ENCODE measurements at regions not wholly inside any gene's neighbourhood (a gene's known extent, or its start where the extent isn't known, plus 50 kb on each side); places are given as distances from the start of the nearest gene placed in this dataset.

DNA sequence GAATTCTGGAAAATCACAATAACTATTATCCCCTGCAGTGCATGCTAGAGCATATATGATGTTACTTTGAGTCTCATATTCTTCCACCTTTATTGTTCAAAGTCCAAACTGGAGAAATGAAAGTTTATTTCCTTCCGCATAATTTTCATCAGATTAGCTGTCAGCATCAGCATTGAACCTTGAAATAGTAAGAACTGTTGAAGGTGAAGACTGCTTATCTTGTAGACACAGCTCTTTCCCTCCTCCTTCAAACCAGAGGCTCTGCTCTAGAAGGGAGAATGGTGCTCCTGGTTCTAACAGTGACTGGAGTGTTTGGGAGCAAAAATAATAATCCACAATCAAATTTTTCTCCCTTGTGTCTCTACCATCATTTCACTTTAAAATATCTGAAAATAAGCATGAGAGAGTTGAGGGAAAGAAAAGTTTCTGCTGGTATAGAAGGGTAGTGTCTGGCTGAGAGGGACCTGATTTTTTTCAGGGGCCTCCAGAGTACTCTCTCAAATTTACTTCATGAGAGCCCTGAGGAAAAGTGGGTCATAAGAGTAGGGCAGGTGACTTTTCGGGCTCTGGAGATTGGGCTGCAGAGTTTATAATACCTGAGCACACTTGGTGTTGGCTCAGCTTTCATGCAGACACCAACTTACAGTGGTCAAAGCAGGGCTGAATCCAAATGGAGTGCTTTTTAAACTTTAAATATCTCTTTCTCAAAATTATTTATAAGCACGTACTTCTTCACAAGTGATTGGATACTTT, 170.4 kb downstream of the ZDHHC21 start (continued):
- no peak for TF ChIP-seq RFX7 (CRISPR knock-in tag; IDR thresholded peaks at IDR 0.05)
- TF ChIP-seq ATF2 (CRISPR knock-in tag; IDR thresholded peaks at IDR 0.05), result no peak
- no peak for TF ChIP-seq ZZZ3 (IDR thresholded peaks at IDR 0.05)
- no peak for TF ChIP-seq FOS (IDR thresholded peaks at IDR 0.05; ENCODE audit: extremely low read depth, insufficient read length)
- TF ChIP-seq, protein P1, sequence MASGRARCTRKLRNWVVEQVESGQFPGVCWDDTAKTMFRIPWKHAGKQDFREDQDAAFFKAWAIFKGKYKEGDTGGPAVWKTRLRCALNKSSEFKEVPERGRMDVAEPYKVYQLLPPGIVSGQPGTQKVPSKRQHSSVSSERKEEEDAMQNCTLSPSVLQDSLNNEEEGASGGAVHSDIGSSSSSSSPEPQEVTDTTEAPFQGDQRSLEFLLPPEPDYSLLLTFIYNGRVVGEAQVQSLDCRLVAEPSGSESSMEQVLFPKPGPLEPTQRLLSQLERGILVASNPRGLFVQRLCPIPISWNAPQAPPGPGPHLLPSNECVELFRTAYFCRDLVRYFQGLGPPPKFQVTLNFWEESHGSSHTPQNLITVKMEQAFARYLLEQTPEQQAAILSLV (tag; IDR thresholded peaks at IDR 0.05), result no peak
- TF ChIP-seq HEY1 (CRISPR knock-in tag; IDR thresholded peaks at IDR 0.05; ENCODE audit: borderline replicate concordance), result no peak
- no peak for TF ChIP-seq U2AF1 (optimal IDR thresholded peaks at IDR 0.05; ENCODE audit: low read depth, low read length)
- no peak for TF ChIP-seq MCM7 (IDR thresholded peaks at IDR 0.05)
- no peak for TF ChIP-seq ZNF217 (CRISPR knock-in tag; IDR thresholded peaks at IDR 0.05)
- TF ChIP-seq FIP1L1 (IDR thresholded peaks at IDR 0.05; ENCODE audit: low read depth, low read length, poor library complexity, severe bottlenecking), result no peak
- no peak for TF ChIP-seq CCAR2 (IDR thresholded peaks at IDR 0.05; ENCODE audit: low read depth, low read length)
- TF ChIP-seq ZNF174 (CRISPR knock-in tag; IDR thresholded peaks at IDR 0.05), result no peak
- no peak for TF ChIP-seq NFYB (IDR thresholded peaks at IDR 0.05; ENCODE audit: extremely low read depth, insufficient read length)
- no peak for TF ChIP-seq SREBF1 (IDR thresholded peaks at IDR 0.05; ENCODE audit: borderline replicate concordance, low read depth, low read length)
- TF ChIP-seq GABPB2 (CRISPR knock-in tag; conservative IDR thresholded peaks at IDR 0.05), result no peak
- TF ChIP-seq BDP1 (IDR thresholded peaks at IDR 0.05; ENCODE audit: insufficient read depth, insufficient read length), result no peak
- TF ChIP-seq KAT8 (IDR thresholded peaks at IDR 0.05; ENCODE audit: low read depth), result no peak
- TF ChIP-seq, protein P2, sequence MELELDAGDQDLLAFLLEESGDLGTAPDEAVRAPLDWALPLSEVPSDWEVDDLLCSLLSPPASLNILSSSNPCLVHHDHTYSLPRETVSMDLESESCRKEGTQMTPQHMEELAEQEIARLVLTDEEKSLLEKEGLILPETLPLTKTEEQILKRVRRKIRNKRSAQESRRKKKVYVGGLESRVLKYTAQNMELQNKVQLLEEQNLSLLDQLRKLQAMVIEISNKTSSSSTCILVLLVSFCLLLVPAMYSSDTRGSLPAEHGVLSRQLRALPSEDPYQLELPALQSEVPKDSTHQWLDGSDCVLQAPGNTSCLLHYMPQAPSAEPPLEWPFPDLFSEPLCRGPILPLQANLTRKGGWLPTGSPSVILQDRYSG (tag; conservative IDR thresholded peaks at IDR 0.05; ENCODE audit: low read depth), result no peak
- TF ChIP-seq MAFG (tag; conservative IDR thresholded peaks at IDR 0.05), result no peak
- TF ChIP-seq FOXA3 (CRISPR knock-in tag; conservative IDR thresholded peaks at IDR 0.05 in 1 of 2, IDR thresholded peaks at IDR 0.05 in 1 of 2), result peak; percentile 97 to 99
- no peak for TF ChIP-seq ZBTB12 (CRISPR knock-in tag; IDR thresholded peaks at IDR 0.05)
- TF ChIP-seq, protein P3, sequence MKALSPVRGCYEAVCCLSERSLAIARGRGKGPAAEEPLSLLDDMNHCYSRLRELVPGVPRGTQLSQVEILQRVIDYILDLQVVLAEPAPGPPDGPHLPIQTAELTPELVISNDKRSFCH (CRISPR knock-in tag; IDR thresholded peaks at IDR 0.05), result no peak
- TF ChIP-seq, protein P3 (tag; IDR thresholded peaks at IDR 0.05), result no peak
- TF ChIP-seq ZNF584 (CRISPR knock-in tag; IDR thresholded peaks at IDR 0.05; ENCODE audit: low read depth), result no peak

Measured in K562 (cell line).